ENCODE measurements at regions not wholly inside any gene's neighbourhood (a gene's known extent, or its start where the extent isn't known, plus 50 kb on each side); places are given as distances from the start of the nearest gene placed in this dataset.

DNA sequence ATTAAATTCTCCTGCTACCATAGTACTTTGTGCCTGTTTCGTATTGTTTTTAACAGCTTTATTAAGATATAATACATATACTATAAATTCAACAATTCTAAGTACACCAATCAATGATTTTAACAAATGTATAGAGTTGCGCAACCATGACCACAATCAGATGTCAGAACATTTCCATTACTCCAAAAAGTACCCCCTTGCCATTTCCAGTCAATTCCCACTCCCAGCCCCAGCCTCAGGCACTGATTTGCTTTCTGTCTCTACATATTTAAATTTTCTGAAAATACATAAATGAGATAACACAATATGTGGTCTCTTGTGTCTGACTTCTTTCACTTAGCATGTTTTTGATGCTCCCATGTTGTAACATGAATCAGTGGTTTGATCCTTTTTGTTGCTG, 193.9 kb downstream of the FIGN start:
- no peak for DNase-seq (ENCODE audit: low read depth)
- TF ChIP-seq, protein P1, sequence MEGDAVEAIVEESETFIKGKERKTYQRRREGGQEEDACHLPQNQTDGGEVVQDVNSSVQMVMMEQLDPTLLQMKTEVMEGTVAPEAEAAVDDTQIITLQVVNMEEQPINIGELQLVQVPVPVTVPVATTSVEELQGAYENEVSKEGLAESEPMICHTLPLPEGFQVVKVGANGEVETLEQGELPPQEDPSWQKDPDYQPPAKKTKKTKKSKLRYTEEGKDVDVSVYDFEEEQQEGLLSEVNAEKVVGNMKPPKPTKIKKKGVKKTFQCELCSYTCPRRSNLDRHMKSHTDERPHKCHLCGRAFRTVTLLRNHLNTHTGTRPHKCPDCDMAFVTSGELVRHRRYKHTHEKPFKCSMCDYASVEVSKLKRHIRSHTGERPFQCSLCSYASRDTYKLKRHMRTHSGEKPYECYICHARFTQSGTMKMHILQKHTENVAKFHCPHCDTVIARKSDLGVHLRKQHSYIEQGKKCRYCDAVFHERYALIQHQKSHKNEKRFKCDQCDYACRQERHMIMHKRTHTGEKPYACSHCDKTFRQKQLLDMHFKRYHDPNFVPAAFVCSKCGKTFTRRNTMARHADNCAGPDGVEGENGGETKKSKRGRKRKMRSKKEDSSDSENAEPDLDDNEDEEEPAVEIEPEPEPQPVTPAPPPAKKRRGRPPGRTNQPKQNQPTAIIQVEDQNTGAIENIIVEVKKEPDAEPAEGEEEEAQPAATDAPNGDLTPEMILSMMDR (IDR thresholded peaks at IDR 0.05; ENCODE audit: low read length, missing control alignments) = no peak
- H3K4me3 ChIP-seq (replicated peaks; ENCODE audit: low read depth, low read length) = no peak overlapping the region

DNA sequence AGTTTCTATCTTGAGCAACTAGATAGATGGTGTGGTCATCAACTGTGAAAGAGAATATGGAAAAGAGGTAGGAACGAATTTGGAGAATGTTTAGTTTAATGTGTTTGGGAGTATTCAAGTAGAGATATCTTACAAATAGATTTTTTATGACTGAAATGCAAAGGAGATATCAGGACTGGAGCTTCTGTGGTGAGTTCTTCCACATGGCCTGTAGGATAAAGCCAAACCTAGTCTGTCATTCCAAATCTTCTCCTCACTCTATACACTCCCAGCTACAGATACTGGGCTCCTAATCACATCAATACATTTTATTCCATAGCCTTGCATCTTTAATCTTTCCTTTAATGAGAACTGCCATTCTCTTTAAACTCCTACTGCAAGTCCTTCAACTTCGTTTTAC, 194.3 kb downstream of the FIGN start:
- no peak for DNase-seq (ENCODE audit: low read depth)
- H3K4me3 ChIP-seq (replicated peaks; ENCODE audit: low read depth, low read length) = no peak overlapping the region
- TF ChIP-seq, protein P1 (IDR thresholded peaks at IDR 0.05; ENCODE audit: low read length, missing control alignments) = no peak

DNA sequence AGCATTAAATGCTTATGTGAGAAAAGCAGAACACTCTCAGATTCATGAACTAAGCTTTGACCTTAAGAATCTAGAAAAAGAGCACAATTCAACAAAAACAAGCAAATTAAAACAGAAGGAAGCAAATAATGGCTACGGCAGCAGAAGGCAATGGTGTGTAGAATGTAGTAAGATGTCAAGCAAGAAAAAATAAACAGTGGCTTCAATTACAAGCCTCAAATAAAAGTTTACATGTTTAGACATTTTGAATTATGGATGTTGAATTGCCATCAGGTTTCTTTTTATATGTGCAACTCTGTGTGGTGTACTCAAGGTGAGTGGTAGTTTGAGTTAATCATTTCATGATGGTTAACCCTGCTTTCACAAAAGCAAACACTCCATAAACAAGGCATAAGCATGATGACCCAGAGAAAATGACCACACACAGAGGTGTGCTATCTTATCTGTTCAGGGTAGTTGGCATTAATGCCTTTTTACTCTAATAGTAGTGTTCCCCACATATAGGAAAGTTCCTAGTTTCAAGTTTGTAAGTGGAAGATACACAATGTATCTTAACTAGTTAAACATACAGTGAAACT, 207.1 kb downstream of the FIGN start:
- TF ChIP-seq, protein P1 (IDR thresholded peaks at IDR 0.05; ENCODE audit: low read length, missing control alignments) = no peak
- no peak overlapping the region for H3K4me3 ChIP-seq (replicated peaks; ENCODE audit: low read depth, low read length)
- no peak for DNase-seq (ENCODE audit: low read depth)

DNA sequence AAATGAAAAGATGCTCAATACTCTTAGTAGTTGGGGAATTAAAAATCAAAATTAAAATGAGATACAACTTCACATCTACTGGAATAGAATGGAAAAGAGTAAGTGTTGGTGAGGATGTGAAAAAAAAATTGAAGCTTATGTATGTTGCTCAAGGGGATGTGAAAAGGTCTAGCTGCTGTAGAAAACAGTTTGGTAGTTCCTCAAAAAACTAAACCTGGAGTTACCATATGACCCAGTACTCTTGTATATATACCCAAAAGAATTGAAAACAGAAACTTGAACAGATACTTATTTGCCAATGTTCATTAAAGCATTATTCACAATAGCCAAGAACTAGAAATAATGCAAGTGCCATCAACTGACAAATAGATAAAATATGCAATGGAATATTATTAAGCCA, 208.4 kb downstream of the FIGN start:
- DNase-seq (ENCODE audit: low read depth) = peak; percentile 2
- TF ChIP-seq, protein P1 (IDR thresholded peaks at IDR 0.05; ENCODE audit: low read length, missing control alignments) = no peak
- no peak overlapping the region for H3K4me3 ChIP-seq (replicated peaks; ENCODE audit: low read depth, low read length)

DNA sequence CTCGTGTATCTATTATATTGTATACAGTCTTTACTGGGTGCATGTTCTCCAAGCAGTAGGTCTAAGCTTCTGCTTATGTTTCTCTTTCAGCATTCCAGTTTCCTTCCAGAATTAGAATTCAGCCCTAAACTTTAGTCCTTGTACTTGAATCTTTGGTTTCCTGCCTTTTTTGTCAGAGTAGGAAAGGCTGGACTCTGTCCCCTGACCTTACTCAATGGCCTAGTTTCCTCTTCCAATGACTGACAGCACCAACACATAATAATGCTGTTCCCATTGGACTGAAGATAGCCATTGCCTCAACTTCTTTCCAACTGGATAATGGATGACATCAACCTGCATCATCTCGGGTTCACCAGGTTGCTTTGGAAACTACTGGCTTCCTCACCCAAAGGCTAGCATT, 217.0 kb downstream of the FIGN start:
- no peak overlapping the region for H3K4me3 ChIP-seq (replicated peaks; ENCODE audit: low read depth, low read length)
- no peak for DNase-seq (ENCODE audit: low read depth)
- TF ChIP-seq, protein P1 (IDR thresholded peaks at IDR 0.05; ENCODE audit: low read length, missing control alignments) = no peak

DNA sequence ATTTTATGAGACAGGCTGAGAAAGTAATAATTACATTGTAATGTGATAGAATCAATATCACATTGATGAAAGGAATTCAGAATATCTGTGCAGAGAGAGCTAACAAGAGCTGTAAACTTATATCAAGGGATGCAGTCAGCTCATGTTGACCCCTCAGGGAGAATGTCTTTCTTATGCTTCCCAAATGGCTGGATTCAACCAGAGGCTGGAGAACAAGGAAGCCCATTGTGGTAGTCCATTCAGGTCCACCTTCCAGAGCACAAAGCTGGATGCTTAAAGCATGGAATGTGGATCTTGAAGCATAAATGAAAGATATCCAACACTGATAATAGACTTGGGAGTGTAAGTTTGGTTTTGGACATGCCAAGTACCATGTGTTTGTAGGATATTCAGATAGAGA, 220.0 kb downstream of the FIGN start:
- DNase-seq (ENCODE audit: low read depth) = no peak
- TF ChIP-seq, protein P1 (IDR thresholded peaks at IDR 0.05; ENCODE audit: low read length, missing control alignments) = no peak
- H3K4me3 ChIP-seq (replicated peaks; ENCODE audit: low read depth, low read length) = no peak overlapping the region

DNA sequence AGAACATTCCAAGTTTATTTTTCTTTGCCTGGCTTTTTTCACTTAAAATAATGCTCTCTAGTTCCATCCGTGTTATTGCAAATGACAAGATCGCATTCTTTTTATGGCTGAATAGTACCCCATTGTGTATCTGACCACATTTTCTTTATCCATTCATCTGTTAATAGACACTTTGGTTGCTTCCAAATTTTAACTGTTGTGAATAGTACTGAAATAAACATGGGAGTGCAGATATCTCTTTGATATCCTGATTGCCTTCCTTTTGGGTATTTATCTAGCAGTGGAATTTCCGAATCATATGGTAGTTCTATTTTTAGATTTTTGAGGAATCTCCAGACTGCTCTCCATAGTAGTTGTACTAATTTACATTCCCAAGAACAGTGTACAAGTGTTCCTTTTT, 230.5 kb downstream of the FIGN start:
- no peak overlapping the region for H3K4me3 ChIP-seq (replicated peaks; ENCODE audit: low read depth, low read length)
- TF ChIP-seq, protein P1 (IDR thresholded peaks at IDR 0.05; ENCODE audit: low read length, missing control alignments) = no peak
- no peak for DNase-seq (ENCODE audit: low read depth)
